GM18498 (cell line): ENCODE measurements at regions not wholly inside any gene's neighbourhood (a gene's known extent, or its start where the extent isn't known, plus 50 kb on each side); places are given as distances from the start of the nearest gene placed in this dataset.
"Not testable (repeated sequence)": the region's sequence is repeated elsewhere in the genome, so short reads cannot be mapped to it uniquely, and the experiment has no call there.

Source experiments
- ATAC-seq: cut with Tn5 transposase; IDR thresholded peaks from one replicate; pipeline ENCODE4 v1.9.1; 2021; ENCODE audit warnings: mild to moderate bottlenecking, moderate library complexity; ENCODE audit not compliant: unreplicated experiment

DNA sequence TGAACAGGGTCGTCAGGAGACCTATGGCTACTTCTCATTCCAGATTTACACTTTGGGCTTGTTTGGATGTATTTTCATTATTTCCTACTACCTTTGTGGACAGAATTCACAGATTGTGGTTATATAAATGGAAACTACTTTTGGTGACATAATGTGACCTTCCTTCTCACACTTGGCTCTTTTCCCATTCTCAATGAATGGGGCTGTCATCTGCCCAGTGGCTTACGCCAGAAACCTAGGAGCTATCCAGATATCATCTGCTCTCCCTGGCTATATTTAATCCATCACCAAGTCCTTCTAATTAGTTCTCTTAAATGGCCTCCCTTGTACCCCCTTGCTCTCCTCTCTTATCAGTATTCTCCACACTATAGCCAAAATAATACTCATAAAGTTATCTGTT, 1606.8 kb downstream of the KHDRBS2 start:
- ATAC-seq, result no peak

DNA sequence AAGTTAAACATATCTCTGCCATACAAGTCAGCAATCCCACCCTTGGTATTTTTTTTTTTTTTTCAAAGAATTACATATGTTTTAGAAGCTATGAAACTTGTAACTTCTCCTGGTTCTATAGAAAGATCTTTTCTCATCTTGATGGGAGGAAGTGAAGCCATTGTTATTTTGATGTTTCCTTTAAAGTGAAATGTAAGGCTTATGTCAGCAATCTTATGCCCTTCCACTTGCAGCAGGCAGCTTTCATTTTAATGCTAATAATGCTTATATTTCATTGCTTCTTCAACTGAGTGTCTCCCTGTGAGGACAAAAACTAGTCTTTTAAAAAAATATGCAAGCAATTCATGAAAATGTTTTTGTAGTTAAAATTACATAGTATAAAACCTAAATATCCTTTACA, 1614.7 kb downstream of the KHDRBS2 start:
- ATAC-seq, result no peak

DNA sequence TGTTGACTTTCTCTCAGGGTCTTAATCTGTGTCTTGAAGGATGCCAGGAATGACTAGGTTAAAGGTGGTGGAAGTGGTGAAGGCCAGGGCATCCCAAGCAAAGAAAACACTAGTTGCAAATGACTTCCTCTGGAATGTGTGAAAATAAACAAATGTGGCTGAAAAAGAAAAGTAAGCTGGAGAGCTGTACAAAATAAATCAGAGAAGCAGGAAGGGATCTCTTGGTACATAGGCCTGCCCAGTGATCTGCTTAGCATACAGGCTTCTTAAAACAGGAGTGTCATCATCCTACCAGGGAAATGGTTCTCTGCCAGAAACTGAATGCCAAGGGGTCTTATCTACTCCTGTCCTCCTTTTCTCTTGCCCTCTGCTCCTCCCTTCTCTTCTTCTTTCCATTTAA, 1616.0 kb downstream of the KHDRBS2 start:
- ATAC-seq, result no peak

DNA sequence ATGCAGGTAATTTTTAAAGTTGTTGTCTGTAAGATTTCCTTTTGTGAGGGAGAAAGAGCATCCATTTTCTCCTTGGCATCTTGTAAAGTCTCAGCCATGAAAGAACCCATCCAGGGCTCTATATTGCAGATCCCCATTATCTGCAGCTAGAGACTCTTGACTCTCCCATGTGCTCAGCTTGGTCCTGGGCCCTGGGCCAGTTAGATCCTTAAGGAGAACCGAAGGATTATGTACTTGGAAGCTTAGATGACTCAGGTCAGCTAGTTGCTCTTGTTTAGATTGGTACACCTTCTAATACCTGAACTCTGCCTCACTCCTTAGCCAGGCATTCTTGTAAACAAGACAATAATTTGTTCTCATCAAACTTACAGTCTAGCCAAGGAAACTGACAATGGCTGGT, 1617.6 kb downstream of the KHDRBS2 start:
- ATAC-seq, result no peak

DNA sequence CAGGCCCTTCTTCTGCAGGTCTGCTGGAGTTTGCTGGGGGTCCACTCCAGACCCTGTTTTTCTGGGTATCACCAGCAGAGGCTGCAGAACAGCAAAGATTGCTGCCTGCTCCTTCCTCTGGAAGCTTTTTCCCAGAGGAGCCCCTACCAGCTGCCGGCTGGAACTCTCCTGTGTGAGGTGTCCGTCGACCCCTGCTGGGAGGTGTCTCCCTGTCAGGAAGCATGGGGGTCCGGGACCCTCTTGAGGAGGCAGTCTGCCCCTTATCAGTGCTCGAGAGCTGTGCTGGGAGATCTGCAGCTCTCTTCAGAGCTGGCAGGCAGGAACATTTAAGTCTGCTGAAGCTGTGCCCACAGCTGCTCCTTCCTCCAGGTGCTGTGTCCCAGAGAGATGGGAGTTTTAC, 1622.8 kb downstream of the KHDRBS2 start:
- not testable (repeated sequence) for ATAC-seq

DNA sequence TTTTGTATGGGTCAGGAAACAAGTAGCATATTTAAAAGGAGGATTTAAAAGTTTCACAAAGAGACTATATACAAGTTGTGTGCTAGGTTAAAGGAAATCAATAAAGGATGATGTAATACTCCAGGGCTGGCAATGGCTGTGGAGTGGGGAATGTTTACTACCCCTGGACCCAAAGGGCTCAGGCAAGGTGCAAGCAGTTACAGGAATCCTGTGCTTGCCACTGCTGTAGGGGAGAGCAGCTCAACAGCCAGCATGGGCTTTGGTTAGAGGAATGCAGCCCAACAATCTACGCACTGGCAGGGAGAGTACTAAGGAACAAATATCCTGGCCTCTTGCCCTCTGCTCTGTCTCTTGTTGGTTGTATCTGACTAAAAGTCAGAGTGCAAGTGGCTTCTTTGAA, 1642.2 kb downstream of the KHDRBS2 start:
- ATAC-seq, result no peak

DNA sequence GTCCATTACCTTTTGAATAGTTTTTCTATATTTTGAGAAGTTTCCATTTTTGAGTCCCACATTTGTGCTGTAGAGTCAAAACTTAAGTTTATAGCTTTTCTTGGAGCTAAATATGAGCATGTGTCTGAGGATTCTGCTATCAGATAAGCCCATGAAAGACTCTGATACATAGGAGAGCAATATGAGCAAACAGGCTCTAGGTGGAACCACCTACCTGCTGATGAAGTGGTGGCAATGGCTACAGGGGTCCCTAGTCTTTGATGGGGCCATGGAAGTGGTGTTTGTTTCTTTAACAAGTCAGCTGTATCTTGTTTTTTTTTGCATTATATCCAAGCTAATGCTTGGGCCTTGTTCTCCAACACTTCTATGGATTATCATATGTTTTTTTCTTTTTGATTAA, 1646.8 kb downstream of the KHDRBS2 start:
- not testable (repeated sequence) for ATAC-seq
